ENCODE measurements at regions not wholly inside any gene's neighbourhood (a gene's known extent, or its start where the extent isn't known, plus 50 kb on each side); places are given as distances from the start of the nearest gene placed in this dataset.

GRCh38 chr3:59644479-59645402, 594.9 kb upstream of the CFAP20DC start:
- no peak for DNase-seq

GRCh38 chr3:59641169-59641899, 591.5 kb upstream of the CFAP20DC start:
- DNase-seq: no peak

- DNase-seq: no peak
These were observed 583.1 kb upstream of the CFAP20DC start for GRCh38 chr3:59632760-59633573.

- no peak for DNase-seq
These were observed 581.7 kb upstream of the CFAP20DC start for GRCh38 chr3:59631482-59631881.

DNA sequence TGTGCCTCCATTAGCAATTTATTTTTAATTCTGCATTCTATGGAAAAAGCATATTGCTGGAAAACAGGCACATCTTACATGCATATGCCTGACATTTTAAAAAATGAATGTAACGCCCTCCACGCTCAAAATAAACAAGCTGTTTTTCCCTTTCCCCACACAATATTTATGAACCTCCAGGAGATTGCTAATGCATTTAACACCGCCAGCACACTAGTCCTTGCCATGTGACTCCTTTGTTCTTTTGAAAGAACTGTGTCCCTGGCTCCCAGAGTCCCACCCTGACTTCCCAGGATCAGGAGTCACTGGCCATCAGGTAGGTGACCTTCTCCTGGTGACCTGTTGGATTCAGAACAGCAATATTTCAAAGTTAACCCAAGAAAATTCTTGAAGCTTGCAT, 571.2 kb upstream of the CFAP20DC start:
- no peak for DNase-seq

DNA sequence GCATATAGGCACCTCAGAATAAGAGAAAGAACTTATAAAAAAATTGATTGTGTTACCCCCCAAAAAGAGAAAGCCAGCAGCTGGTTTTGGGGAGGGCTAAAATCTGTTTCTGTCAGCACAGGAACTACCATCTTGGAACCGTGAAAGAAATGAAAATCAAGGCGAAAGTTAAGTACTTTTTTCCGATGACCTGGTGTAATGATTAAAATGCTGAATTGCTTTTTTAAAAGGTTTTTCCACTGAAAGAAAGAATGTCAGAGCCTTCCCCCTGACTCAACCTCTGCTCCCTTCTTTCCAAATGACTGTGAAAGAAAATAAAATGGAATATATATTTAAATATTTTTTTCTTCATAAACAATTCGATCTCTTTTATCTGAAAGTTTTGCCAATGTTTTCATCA, 570.5 kb upstream of the CFAP20DC start:
- DNase-seq: no peak

DNA sequence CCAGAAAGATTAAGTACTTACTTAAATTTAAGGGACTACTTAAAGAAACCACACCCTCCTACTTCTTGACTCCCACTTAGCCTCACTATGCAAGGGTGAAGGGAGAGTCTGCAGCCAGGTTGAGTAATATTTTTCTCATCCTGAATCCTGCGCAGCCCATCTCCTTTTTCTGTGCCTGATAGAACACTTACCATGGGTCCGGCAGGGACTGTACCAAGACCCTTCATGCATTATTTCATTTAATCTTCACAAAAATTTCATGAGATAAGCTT, 562.6 kb upstream of the CFAP20DC start:
- DNase-seq: no peak

DNA sequence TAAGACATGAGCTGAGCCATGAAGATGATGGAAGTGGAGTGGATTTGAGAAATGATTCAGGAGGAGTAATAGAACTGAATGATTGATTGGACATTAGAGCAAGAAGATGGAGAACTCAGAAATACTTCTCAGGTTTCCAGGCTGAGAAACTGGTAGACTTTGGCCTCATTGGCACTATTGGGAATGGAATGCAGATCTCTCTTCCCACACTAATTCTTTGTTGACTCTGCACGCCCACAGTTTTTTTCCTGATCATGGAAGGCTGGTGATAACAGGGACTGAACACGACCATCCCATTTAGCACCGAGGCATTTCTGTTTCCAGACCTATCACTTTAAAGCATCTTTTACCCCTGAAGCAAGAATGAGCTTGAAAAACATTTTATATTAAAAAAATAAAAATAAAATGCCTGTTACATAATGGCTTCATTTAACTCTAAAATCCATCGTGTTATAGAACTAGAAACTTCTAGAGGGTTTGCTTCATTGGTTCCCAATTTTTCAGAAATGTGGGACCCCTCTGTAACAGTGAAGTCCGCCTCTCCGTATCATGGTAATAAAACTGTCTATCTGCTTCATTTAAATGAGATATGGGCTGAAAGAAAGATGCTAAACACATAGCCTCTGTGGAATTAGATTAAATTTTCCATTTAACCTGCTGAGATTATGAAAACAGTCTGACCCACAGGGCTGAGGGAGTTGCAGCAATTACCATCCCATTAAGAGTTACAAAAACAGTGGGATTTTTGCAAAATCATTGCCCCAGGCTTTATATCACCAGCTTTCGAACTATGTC, 562.0 kb upstream of the CFAP20DC start:
- DNase-seq: no peak

GRCh38 chr3:59609657-59610348, 560.0 kb upstream of the CFAP20DC start:
- DNase-seq: no peak

DNA sequence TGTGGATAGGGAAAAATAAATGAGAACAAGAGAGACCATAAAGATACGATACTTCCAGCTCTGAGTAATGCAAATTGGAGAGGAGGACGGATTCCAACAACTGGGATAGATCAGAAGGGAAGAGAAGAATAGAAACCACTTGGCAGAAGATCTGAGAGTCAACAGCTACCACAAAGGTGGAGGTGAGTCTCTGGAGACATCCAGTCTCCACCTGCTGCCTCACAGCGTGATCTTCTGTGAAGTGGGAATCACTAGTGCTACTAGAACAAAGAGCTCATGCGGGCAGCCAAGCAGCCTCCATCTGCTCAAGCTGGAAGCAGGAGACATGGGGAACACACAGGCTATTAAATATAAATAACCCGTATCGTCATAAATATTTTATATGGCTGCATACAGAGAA, 558.5 kb upstream of the CFAP20DC start:
- no peak for DNase-seq

DNA sequence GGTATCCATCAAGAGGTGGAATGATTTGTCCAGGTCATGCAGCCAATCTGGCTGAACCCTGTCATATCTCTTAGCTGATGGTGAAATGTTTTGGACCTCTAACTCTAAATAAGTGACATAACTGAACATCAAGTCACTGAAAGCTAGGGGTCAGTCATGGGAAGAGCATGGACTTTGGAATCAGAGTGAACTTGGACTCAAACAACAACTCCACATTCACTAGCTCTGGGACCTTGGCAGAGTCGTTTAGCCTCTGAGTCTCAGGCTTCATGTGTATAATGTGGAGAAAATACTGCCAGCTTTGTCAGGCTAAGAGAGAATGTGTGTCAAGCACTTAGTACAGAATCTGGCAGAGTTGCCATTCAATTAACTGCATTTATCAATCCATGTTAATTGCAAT, 557.8 kb upstream of the CFAP20DC start:
- no peak for DNase-seq

GRCh38 chr3:59606638-59607266, 556.9 kb upstream of the CFAP20DC start:
- no peak for DNase-seq

DNA sequence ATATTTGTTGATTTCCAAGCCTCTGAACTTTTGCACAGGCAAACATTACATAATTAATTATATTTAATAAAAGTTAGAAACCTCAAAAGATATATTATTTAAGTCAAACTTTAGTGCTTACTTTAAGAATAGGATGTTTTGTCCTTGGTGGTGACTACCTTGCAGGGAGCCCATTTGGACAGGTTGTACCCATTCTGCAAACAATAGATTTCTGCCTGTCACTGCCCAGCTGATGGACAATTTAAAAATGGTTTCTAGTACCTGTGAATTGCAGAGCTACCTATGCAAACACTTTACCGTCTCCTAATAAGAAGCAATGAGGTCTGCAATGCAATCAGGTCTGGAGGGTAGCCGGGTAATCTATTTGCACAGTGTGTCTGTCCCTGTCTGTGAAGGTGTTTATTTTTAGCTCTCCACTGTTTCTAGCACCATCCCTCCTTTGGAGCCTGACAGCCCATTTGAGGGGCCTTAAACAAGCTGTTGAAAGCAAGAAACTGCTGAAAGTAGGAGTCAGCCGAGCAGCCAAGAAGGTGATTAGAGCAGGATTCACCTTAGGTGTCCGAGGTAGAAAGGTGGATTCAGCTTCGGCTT, 556.2 kb upstream of the CFAP20DC start:
- DNase-seq: no peak

DNA sequence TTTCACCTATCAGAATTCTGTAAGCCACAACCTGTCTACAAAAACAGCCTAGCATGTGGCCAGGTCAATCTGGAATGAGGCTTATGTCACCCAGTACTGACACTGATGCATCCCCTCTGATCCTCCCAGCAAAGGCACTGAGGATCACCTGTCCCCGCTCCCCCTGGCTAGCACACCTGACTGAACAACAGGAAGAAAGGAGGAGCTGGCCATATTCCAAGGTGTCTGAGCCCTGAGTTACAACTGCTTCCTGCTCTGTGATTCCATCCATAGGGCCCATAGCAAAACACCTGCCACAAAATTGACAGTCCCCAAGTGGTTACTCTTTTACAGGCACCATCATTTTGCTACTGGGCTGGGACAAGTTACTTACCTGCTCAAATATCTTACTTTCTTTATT, 555.5 kb upstream of the CFAP20DC start:
- DNase-seq: no peak

DNA sequence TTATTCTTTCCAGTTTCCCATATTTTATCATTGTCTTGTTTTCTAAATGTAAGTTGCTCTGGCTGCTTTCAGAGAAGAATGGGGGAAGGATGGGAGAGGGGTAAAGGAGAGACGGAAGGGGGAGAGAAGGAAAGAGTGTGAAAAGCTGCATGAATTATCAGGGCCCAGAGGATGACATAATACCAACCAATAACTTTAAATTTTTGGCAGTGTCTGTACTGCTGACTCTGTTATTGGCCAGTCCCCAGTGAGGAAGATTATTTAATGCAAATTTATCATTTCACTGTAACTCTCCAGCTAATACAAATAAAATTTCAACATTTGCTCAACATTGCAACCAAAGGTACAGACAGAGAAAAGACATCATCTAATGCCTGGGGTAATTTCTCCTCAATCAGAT, 551.7 kb upstream of the CFAP20DC start:
- DNase-seq: no peak

DNA sequence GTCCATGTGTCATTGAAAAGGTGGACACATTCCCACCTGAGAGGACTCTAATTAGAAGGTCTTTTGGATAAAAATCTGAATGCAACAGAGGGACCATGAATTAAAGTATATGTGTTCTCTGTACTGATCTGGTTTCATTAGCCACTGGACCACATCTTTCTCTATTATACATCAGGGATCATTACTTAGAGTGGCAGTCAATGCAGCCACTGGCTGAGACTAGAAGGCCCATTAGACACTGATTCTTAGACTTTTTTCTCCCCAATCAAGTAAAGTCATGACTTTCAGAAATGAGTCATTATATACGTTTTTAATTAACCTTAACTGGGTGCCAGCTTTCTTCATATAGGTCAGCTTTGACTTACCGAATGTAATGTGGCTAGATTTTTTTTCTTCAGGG, 550.8 kb upstream of the CFAP20DC start:
- DNase-seq: no peak

- DNase-seq: no peak
These were observed 546.9 kb upstream of the CFAP20DC start for GRCh38 chr3:59596741-59597140.

GRCh38 chr3:59595830-59596229, 546.0 kb upstream of the CFAP20DC start:
- no peak for DNase-seq

- DNase-seq: no peak
These were observed 543.6 kb upstream of the CFAP20DC start for GRCh38 chr3:59593380-59593779.

DNA sequence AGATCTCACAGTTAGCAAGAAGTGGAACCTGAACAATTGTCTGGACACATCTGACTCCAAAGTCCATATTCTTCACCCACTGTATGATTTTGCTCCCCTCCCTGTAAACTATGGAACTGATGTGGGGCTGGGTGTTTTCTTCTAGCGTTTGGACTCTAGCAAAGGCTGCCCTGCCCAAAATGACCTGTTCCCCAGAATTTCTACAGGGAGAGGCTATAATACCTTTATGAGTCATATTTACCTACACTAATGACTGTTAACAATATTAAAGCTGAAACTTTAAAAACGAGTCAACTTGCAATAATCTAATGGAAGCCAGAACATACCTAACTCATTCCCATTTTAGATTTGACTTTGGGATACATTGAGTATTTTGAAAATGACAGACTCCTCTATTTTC, 531.2 kb upstream of the CFAP20DC start:
- no peak for DNase-seq

DNA sequence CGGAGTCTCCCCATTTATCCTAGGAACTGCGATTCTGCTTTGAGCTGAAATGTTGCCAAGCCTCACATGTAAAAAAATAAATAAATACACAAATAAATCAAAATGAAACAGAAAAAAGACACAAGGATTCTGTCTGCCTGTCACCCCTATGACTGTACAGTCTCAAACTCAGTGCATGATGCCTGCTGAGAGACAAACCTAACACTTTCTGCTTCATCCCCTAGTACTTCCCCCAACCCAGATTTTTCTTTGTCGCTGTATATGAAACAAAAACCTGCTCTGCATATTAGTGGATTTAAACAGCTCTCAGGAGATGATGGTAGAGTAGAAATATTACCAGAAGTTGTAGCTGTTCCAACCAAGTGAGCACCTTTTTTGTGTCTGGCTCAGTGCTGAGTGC, 530.7 kb upstream of the CFAP20DC start:
- no peak for DNase-seq

Measured in activated T-cell treated with anti-CD3 and anti-CD28 coated beads for 4 hours (primary cell).